Limb (tissue), 2 donors: ENCODE measurements at regions not wholly inside any gene's neighbourhood (a gene's known extent, or its start where the extent isn't known, plus 50 kb on each side); places are given as distances from the start of the nearest gene placed in this dataset.
A peak's percentile ranks its signal among the peaks of the same experiment; 100 is the strongest.
"Not testable (repeated sequence)": the region's sequence is repeated elsewhere in the genome, so short reads cannot be mapped to it uniquely, and the experiment has no call there.

Experiments used
- DNase-seq, 2 donors: peaks; one replicate each; pipeline ENCODE4 v3.0.0-alpha.2; 2016; ENCODE audit errors: extremely low spot score in 2 of 2

DNA sequence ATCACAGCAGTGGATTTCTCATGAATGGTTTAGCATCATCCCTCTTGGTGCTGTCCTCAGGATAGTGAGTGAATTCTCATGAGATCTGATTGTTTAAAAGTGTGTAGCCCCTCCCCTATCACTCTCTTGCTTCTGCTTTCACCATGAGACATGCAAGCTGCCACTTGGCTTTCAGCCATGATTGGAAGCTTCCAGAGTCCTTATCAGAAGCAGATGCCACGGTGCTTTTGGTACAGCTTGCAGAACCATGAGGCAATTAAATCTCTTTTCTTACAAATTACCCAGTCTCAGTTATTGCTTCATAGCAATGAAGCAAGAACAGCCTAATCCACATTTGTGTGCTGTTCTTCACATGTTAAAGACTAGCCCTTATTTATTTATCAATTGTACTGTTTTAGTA is 495.2 kb upstream of the EPHA6 start:
- no peak for DNase-seq

DNA sequence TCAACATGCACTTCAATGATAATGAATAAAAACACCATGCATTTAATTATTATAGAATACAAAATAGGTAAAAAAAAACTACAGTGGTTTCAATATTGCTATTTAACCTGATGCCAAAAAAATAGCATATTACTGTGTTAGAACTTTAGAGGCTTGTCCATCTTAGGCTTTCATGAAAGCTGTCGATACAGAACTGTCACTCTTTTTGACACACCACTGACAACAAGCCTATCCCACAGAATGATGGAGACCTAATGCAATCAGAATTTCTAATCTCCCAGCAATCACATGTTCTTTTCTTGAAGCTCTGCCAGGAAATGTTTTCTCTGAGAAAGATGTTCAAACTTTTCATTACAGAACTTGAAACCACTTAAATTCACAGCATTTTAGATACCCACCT is 490.3 kb upstream of the EPHA6 start:
- DNase-seq = no peak

DNA sequence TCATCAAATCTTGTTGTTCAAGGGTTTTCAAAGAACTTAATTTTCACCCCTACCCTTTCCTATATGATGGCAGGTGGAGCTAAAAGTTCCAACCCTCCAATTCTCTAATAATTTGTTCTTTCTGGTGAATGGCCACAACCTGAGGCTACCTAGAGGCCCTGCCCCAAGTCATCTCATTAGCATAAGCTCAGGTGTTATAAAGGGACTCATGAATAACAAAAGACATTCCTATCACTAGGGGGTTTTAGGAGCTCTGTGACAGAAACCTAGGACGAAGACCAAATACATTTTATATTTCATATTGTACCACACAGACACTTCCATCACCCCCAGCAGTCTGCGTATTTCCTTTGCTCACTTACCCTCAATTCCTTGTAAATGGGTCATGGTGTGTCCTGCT is 483.6 kb upstream of the EPHA6 start:
- DNase-seq = no peak

DNA sequence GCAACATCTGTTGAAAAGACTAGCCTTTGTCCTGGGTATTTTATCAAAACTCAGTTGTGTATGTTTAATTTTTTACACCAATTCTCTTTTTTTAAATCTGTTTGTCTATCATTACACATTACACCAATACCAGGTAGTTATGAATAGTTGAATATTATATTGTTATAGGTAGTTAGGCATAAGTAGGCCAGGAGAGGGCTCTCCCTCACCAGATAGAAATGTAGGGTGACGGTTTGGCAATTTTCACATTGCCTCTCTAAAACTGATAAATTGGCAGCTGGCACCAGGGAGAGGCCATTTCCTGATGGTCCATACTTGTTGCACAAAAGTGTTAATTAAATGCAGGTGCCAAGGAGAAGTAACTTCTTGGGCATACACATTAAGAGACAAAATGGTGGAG is 483.1 kb upstream of the EPHA6 start:
- DNase-seq = no peak

DNA sequence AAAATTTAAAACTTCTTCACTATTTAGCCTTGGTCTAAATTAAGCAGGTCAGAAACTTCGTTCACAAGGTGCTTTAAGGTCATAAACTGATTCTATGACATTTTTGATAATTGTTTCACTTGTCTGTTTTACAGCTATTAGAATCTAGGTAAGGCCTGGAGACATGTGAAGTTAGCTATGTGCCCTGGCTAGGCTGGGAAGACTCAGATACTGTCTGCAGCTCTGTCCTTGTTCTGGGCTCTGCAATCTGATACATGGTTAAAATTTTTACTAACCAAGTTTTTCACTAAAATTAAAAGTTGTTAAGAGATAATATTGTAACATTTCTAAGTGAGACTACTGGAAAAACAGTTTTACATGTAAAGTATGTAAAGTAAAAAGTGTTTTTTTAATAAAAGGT is 479.6 kb upstream of the EPHA6 start:
- DNase-seq = no peak

DNA sequence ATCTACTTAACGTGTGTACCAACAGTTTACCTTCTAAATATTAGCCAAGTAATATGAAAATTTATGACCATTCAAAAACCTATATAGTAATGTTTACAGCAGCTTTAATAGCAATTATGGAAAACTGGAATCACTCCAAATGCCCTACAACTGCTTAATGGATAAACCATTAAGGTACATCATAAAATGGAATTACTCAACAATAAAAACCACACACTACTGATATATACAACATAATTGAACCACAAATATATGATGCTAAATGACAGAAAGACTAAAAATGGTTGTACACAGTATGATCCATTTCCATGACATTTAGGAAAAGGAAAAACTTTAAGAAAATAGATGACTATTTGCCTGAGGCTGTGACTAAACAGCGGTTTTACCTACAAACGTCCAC is 467.1 kb upstream of the EPHA6 start:
- no peak for DNase-seq

DNA sequence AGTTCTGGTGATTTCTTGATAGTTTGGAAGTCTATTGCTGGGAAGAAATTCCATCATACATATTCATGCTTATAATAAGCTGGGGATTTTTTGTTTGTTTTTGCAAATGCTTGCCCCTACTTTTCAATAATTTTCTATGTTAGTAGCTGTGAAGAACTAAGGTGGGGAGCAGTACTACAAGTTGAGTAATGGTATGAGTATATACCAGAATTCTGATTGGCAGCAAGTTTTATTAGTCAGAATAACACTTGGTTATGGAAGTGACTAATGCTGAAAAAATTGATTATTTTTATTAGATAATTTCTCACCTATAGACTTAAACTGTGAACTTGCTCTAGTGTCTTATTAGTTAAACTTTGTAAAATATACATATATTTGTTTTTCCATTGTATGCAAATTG is 462.8 kb upstream of the EPHA6 start:
- not testable (repeated sequence) for DNase-seq

DNA sequence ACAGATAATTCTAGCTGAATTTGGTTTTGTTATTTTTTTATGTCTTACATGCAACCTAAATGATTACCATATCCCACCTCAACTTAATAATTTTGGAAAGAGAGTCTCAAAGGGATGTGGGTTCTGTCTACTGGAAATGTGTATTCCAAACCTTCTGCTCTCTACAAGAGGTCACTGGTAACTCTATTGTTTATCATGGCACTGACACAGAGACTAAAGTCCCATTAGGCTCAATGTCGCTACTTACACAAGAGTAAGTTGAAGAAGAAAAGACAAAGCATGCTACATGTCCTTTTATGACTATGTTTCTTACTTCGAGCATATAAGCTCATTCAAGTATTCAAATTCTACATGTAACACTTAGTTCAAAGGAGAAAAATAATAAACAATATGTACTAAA is 460.3 kb upstream of the EPHA6 start:
- DNase-seq = no peak

DNA sequence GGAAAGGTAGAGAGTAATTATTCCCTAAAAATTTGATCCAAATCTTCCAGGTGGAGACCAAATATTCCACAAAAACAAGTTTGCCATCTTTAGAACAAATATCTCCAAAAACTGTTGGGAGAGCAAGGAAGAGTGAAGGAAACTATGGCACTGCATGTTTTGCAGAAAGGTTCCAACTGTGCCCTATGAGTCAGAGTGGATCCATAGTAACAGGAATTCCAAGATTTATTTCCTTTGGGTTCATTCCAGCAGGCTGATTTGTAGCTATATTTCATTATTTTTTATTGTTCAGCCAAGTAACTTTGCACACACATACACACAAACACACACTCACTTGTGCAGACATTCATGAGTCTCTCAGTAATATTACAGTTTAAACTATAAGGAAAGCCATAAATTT is 459.7 kb upstream of the EPHA6 start:
- no peak for DNase-seq

DNA sequence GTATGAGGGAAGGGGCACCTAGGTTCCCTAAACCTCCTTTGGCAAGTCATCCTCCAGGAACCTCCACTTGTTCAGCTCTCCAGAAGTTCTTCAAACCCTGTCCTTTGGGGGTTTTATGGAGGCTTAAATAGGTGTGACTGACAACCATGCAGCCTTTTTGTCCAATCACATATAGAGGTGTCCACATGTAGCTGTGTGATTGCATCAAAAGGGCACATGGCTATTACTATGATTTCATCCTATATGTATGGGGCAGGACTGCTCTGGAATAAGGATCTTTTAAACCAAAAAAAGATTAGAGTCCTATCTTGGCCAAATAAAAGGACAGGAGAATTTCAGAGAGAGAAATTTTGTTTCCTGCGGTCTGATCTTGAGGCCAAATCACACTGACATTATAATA is 453.2 kb upstream of the EPHA6 start:
- no peak for DNase-seq

DNA sequence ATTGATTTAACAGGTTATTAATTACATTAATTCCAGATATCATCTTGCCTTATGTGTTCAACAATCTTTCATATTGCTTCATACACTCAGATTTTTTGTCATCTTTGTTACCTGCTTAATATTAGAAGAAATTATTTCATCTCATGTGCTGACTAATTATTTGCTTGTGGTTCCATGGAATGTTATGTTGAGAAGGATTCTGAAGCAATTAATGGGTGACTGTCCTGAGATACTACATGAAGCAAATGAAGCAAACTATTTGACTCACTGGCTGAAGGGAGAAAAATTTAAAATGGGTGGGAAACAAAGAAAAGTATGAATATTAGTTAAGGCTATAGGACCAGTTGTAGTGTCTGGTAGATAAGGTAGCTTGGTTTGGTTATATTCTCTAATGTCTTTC is 443.8 kb upstream of the EPHA6 start:
- DNase-seq = no peak

DNA sequence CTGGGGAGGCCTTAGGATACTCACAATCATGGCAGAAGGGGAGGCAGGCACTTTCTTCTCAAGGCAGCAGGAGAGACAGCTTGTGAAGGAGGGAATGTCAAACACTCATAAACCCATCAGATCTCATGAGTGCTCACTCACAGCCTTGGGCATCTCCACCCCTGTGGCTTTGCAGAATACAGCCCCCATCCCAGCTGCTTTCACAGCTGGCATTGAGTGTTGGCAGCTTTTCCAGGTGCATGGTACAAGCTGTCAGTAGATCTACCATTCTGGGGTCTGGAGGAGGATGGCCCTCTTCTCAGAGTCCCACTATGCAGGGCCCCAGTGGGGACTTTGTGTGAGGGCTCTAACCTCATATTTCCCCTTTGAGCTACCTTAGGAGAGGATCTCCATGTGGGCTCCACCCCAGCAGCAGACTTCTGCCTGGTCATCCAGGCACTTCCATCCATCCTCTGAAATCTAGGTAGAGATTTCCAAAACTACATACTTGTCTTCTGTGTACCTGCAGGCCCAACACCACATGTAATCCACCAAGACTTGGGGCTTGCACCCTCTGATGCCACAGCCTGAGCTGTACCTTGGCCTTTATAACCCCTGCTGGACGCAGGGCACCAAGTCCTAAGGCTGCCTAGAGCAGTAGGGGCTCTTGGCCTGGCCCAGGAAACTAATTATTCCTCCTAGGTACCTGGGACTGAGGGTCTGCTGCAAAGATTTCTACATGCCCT is 404.2 kb upstream of the EPHA6 start:
- DNase-seq = no peak

DNA sequence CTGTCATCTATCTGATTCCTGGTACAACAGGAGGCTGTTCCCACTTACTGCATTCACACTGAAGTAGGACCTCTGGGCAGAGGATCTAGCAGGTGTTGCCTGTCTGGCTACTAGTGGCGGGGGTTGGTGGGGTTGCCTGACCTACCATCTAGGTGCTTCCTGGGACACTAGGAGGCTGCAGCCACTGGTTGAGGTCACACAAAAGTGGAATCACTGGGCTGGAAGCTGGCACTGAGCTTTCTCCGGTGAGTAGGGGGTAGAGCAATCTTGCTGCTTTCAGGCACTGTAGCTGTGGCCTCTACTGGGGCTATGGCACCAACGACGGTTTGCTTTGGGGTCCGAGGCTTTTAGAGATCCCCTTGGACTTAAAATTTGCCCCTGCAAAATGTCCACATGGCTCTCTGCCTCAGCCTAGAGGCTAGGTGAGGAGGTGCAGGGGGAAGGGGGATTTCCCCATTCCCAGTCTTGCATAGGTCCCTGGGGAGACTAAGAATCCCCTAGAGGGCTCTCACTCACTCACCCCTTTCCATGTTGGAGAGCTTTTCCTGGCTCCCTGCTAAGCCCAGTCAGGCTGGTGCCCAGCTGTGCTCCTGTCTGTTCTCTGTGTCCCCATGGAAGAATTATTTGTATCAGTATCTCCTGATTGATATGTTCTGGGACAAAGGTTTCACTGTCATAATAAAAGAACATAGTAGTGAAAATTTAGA is 397.7 kb upstream of the EPHA6 start:
- no peak for DNase-seq

DNA sequence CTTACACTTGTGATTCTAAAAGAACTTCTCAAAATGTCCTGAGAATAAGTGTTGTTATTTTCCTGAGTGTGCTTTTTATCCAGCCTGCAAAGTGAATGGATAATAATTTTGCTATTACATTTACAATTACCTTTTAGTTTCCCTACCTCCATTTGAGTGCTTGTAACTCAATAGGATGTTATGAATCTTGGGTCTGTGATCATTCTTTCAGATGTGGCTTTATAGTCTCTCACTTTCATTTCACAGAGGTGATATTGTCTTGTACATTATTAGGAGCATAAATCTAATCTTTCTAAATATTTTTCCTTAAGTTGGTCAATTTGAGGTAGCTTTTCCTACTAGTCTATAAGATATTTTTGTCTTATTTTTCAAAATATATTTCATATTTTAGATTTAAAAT is 386.3 kb upstream of the EPHA6 start:
- no peak for DNase-seq

DNA sequence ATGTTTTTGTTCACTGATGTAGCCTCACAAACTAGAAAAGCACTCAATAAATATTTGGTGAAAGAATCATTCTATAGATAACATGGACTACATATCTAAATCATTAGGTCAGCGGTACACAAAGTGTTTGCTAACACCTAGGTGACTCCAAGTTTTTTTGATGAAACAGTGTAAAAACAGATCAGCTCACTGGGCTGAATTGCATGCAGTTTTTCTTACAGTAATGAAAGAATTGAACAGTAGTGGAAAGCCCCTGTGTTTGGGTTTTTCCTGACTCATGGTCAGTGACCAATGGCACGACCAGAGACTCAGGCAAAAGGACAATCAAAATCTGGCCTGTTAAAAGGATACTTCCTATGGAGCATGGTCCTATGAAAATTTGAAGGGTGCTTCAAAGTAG is 384.3 kb upstream of the EPHA6 start:
- DNase-seq = no peak

DNA sequence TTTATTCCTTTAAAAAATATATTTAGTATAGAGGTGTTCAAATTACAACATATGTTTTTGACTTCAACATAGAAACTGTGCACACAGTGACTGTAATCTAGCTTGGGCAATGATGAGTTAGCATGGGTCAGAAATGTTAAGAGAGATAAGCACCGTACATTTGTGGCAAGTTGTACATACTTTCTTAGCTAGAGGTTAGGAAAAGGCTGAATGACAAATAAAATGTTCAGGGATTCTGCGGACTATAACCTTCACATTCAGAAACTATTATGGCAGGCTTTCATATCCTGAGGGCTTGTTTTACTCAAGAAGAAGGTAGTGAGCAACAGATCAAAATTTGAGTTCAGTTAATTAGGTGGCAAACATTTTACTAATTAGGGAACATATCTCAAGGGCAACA is 379.7 kb upstream of the EPHA6 start:
- DNase-seq = no peak

DNA sequence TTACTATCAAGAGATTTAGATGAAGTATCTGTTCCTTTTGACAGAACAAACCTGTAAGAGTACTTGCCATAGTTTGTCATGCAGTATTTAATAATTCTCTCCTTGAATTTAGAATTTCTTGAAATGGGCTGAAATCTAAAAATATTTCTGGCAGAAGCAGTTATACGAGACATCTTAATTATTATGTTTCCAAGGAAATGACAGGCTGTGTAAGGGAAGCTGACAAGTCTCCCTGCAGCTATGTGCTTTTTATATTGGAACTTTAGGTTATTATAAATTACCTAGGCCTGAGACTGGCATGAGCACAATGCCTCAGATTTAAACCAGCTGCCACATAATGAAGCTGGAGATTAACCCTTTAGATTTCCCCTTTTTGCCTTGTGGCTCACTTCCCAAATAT is 365.0 kb upstream of the EPHA6 start:
- peak in 1 of 2 donors; percentile 1 for DNase-seq

DNA sequence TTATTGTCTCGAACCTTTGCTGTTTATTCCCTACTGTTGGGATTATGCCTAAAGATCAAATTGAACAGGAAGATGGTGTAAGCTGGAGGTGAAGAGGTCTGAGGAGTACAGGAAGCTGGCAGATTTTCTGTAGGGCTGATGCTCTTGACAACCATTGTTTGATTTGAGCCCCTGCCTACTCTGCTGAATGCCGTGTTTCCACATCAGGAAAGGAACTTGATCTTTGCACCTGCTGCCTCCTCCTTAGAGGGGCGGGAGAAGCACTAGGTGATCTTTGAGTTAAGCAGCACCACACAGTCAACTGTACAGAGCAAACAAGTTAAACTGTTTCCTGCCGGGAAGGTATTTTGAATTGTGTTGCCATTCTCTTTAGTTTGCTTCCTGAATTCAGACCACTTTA is 364.6 kb upstream of the EPHA6 start:
- DNase-seq = no peak

DNA sequence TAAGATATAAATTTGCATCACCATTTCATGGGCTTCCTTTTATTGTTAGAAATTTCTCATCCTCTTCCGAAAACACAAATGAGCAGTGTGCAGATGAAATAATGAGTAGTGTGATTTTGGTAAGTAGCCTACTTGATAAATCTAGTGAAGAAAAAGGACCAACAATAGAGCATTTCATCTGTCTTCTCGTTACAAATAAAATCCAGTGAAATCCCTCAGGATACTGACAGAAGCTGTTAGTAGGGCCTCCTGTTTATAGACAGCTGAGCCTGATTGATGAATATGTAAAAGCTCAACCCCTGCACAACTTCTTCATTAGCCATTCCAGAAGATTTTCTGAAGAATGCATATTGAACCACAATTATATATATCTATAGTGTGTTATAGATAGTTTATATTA is 363.7 kb upstream of the EPHA6 start:
- no peak for DNase-seq

DNA sequence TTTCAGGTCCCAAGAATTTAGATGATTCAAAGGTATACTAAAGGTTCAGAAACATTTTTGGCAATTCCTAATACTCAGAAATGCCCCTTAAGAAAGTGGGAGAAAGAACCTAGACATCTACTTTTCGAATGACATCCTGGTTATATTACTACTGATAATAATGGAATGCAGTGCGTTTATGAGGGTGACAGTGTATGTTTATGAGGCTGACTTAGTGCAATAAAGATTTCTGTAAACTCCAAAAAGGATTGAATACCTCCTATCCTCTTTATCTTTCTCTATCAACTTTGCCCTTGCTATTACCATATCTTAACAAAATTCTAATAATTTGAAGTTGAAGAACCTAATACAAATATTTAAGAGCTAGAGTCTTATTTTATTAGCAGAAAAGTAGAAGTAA is 348.9 kb upstream of the EPHA6 start:
- DNase-seq = no peak

DNA sequence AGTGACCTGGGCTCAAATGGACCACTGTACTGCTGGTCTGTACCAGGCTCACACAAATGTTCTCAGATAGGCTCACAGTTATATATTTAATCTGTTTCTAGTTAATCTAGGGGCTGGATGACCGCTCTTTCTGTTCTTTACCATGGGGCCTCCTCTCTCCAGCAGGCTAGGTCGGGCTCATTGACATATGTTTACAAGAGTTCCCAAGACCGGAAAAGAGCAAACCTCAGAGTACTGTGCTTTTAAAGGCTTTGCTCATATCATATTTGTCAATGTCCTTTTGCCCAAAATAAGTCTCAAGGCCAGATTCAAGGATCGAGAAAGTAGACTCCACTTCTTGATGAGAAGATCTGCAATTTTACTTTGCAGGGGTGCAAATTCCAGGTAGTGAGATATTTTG is 348.0 kb upstream of the EPHA6 start:
- DNase-seq = no peak

DNA sequence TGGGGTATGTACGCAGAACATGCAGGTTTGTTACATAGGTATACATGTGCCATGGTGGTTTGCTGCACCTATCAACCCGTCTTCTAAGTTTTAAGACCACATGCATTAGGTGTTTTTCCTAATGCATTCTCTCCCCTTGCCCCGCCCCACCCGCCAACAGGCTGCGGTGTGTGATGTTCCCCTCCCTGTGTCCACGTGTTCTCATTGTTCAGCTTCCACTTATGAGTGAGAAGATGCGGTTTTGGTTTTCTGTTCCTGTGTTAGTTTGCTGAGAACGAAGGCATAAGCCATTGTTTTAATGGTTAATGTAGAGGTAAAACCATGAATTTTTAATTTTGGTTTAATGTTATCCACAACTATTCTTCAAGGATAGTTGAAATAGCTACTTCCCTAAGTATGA is 346.8 kb upstream of the EPHA6 start:
- DNase-seq = no peak

DNA sequence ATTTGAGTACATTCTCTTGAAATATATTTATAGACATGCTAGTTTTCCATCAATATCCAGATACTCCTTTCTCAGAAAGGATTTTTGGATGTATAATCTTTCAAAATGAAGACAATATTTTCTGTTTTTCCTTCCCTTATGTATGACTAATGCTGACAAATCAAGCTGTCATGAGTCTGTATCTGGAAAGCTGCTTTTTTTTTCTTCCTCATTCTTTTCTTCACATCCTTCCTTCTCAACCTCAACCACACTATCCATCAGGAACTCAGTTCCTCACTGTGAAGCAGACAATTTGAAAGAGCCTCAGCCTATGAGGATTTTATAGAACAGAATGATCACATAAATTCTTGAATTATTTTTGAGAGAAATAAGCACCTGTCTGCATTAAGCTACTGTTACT is 335.9 kb upstream of the EPHA6 start:
- no peak for DNase-seq

DNA sequence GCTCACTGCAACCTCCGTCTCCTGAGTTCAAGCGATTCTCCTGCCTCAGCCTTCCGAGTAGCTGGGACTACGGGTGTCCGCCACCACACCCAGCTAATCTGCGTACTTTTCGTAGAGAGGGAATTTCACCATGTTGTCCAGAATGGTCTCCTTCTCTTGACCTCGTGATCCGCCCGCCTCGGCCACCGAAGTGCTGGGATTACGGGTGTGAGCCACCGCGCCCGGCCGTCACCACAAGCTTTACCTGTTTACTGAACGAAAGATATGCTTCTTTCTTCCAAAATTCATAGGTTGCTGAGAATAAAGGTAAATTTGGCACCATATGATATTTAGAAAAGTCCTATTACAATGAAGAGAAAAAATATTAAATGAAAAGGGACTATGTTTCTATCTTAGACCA is 333.5 kb upstream of the EPHA6 start:
- no peak for DNase-seq
